Gastrocnemius medialis (tissue), 4 donors: ENCODE measurements at regions not wholly inside any gene's neighbourhood (a gene's known extent, or its start where the extent isn't known, plus 50 kb on each side); places are given as distances from the start of the nearest gene placed in this dataset.

ENCODE experiments used
- ATAC-seq, 2 donors: fragments of 150-250 bp; one replicate each; pipeline ENCODE4 v1.9.1; 2016
- DNase-seq, 2 donors: peaks; one replicate each; pipeline ENCODE4 v3.0.0-alpha.2; 2019
- H3K27ac ChIP-seq, 4 donors: fragments of 200-600 bp; sonication (generic); 1 replicate in 1 of 4; 2 replicates in 3 of 4; pipeline ENCODE4 v1.5.1; 2016 to 2018; ENCODE audit warnings: mild to moderate bottlenecking in 2 of 4, moderate library complexity in 1 of 4
- H3K27me3 ChIP-seq, 3 donors: fragments of 200-600 bp; sonication (generic) in 2 of 3; 1 replicate in 1 of 3; 2 replicates in 2 of 3; pipeline versions ENCODE4 v1.5.1 to v1.6.0; 2016 to 2019; ENCODE audit warnings: mild to moderate bottlenecking in 1 of 3, moderate library complexity in 1 of 3
- H3K36me3 ChIP-seq, 2 donors: fragments of 200-600 bp; sonication (generic) in 1 of 2; one replicate each; pipeline ENCODE4 v1.5.1; 2017 to 2018
- H3K4me1 ChIP-seq, 2 donors: fragments of 200-600 bp; sonication (generic) in 1 of 2; one replicate each; pipeline ENCODE4 v1.5.1; 2016 to 2017; ENCODE audit warnings: mild to moderate bottlenecking in 2 of 2
- H3K4me3 ChIP-seq, 4 donors: fragments of 200-600 bp; sonication (generic) in 3 of 4; 1 replicate in 1 of 4; 2 replicates in 3 of 4; pipeline ENCODE4 v1.5.1; 2016 to 2019; ENCODE audit warnings: mild to moderate bottlenecking in 2 of 4
- H3K9me3 ChIP-seq, 3 donors: fragments of 200-600 bp; sonication (generic) in 2 of 3; 1 replicate in 1 of 3; 2 replicates in 2 of 3; pipeline ENCODE4 v1.5.1; 2016 to 2019
- POLR2A ChIP-seq, 2 donors: fragments of 450-650 bp; IDR thresholded peaks; one replicate each; pipeline ENCODE4 v1.6.1; 2017; ENCODE audit warnings: antibody characterized with exemption in 2 of 2, mild to moderate bottlenecking in 2 of 2, moderate library complexity in 2 of 2
- in situ Hi-C, 4 donors: fragments of 200-750 bp; cut with MboI; loops; one replicate each; pipeline versions ENCODE4 v1.15.0 to v1.8.0; 2017; ENCODE audit warnings: low sequenced_read_pairs in 4 of 4
- intact Hi-C: fragments of 100-400 bp; cut with DNase I; formaldehyde crosslinking; loops from one replicate; pipeline ENCODE4 v1.15.1; 2023; ENCODE audit warnings: low total_unique reads
- TF ChIP-seq, protein P1 (sequence below), 5 experiments: fragments of 450-650 bp in 3 of 5; fragments of 200-600 bp in 2 of 5; sonication (generic) in 2 of 5; IDR thresholded peaks in 4 of 5; conservative IDR thresholded peaks in 1 of 5; 1 replicate in 4 of 5; 2 replicates in 1 of 5; pipeline ENCODE4 v1.5.1; 2016 to 2019; ENCODE audit warnings: antibody characterized with exemption in 5 of 5, mild to moderate bottlenecking in 3 of 5, moderate library complexity in 3 of 5

GRCh38 chr3:4042070-4042469 is 242.8 kb downstream of the LRRN1 start:
- Histone ChIP-seq H3K4me1 (no peaks in the 10 kb centered on the region), H3K36me3 (no peaks in the 10 kb centered on the region), H3K27ac (no peak overlapping the region), H3K4me3 (no peak overlapping the region), H3K27me3 (no peaks in the 10 kb centered on the region), H3K9me3 (no peaks in the 10 kb centered on the region)
- DNase-seq (no peak), ATAC-seq (no peak)
- TF ChIP-seq, protein P1, sequence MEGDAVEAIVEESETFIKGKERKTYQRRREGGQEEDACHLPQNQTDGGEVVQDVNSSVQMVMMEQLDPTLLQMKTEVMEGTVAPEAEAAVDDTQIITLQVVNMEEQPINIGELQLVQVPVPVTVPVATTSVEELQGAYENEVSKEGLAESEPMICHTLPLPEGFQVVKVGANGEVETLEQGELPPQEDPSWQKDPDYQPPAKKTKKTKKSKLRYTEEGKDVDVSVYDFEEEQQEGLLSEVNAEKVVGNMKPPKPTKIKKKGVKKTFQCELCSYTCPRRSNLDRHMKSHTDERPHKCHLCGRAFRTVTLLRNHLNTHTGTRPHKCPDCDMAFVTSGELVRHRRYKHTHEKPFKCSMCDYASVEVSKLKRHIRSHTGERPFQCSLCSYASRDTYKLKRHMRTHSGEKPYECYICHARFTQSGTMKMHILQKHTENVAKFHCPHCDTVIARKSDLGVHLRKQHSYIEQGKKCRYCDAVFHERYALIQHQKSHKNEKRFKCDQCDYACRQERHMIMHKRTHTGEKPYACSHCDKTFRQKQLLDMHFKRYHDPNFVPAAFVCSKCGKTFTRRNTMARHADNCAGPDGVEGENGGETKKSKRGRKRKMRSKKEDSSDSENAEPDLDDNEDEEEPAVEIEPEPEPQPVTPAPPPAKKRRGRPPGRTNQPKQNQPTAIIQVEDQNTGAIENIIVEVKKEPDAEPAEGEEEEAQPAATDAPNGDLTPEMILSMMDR (IDR thresholded peaks at IDR 0.05 in 4 of 5, conservative IDR thresholded peaks at IDR 0.05 in 1 of 5): no peak
- no peak for TF ChIP-seq POLR2A (IDR thresholded peaks at IDR 0.05)
- intact Hi-C loops (no loop called here), in situ Hi-C loops (no loop called here)

DNA sequence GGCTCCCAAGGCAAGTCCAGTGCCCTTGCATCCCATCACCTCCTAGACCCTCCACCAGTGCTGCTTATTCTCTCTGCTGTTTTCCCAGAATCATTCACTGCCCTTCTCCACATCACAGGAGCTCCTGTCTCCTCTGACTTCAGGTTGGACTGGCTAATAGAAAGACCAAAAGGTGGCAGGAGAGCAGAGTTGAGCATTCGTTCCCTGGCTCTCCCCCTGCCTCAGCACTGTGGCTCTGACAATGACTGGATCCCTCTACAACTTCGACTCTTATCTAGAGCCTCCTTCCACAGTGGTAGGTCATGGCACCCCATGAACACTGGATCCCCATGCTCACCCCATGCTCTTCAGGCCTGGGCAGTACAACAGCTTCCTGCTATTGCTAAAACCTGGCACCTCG is 243.6 kb downstream of the LRRN1 start:
- ATAC-seq: no peak

GRCh38 chr3:4043867-4044575 is 244.8 kb downstream of the LRRN1 start:
- TF ChIP-seq, protein P1 (IDR thresholded peaks at IDR 0.05 in 4 of 5, conservative IDR thresholded peaks at IDR 0.05 in 1 of 5): no peak
- TF ChIP-seq POLR2A (IDR thresholded peaks at IDR 0.05): no peak
- Histone ChIP-seq H3K27ac (no peak overlapping the region), H3K4me1 (no peaks in the 10 kb centered on the region), H3K36me3 (no peaks in the 10 kb centered on the region), H3K27me3 (no peaks in the 10 kb centered on the region), H3K9me3 (no peaks in the 10 kb centered on the region), H3K4me3 (no peak overlapping the region)
- intact Hi-C loops: no loop called here
- ATAC-seq: no peak
- in situ Hi-C loops: no loop called here
- no peak for DNase-seq

More for the DNA sequence above, 243.6 kb downstream of the LRRN1 start:
- in situ Hi-C loops (no loop called here), intact Hi-C loops (no loop called here)
- Histone ChIP-seq H3K4me3 (no peak overlapping the region), H3K27me3 (no peaks in the 10 kb centered on the region), H3K4me1 (no peaks in the 10 kb centered on the region), H3K36me3 (no peaks in the 10 kb centered on the region), H3K27ac (no peak overlapping the region), H3K9me3 (no peaks in the 10 kb centered on the region)
- no peak for DNase-seq
- TF ChIP-seq POLR2A (IDR thresholded peaks at IDR 0.05): no peak
- TF ChIP-seq, protein P1 (IDR thresholded peaks at IDR 0.05 in 4 of 5, conservative IDR thresholded peaks at IDR 0.05 in 1 of 5): no peak

- in situ Hi-C loops (no loop called here), intact Hi-C loops (no loop called here)
- Histone ChIP-seq H3K27ac (no peak overlapping the region), H3K27me3 (no peaks in the 10 kb centered on the region), H3K36me3 (no peaks in the 10 kb centered on the region), H3K4me1 (no peaks in the 10 kb centered on the region), H3K4me3 (no peak overlapping the region), H3K9me3 (no peaks in the 10 kb centered on the region)
- ATAC-seq (no peak), DNase-seq (no peak)
- TF ChIP-seq, protein P1 (IDR thresholded peaks at IDR 0.05 in 4 of 5, conservative IDR thresholded peaks at IDR 0.05 in 1 of 5): no peak
- no peak for TF ChIP-seq POLR2A (IDR thresholded peaks at IDR 0.05)
These were observed 245.4 kb downstream of the LRRN1 start for GRCh38 chr3:4044619-4045018.

DNA sequence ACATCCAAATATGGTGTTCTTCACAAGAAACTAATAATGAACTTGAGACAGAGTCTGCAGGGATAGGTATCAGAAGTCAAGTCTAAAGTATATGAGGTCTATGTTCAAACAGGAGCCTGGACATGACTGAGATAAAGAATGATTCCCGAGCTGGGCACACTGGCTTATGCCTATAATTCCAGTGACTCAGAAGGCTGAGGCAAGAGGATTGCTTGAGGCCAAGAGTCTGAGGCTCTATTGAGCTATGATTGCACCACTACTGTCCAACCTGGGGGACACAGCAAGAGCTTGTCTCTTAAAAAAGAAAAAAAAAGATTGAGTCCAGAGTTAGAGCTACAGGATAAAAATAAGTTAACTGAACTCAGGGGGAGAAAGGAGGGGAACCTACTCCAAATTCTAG is 246.5 kb downstream of the LRRN1 start:
- intact Hi-C loops (no loop called here), in situ Hi-C loops (no loop called here)
- no peak for DNase-seq
- TF ChIP-seq, protein P1 (IDR thresholded peaks at IDR 0.05 in 4 of 5, conservative IDR thresholded peaks at IDR 0.05 in 1 of 5): no peak
- no peak for TF ChIP-seq POLR2A (IDR thresholded peaks at IDR 0.05)
- ATAC-seq: no peak
- no peaks in the 10 kb centered on the region for H3K4me1 ChIP-seq
- no peaks in the 10 kb centered on the region for H3K27me3 ChIP-seq
- no peaks in the 10 kb centered on the region for H3K9me3 ChIP-seq
- no peaks in the 10 kb centered on the region for H3K36me3 ChIP-seq
- no peak overlapping the region for H3K4me3 ChIP-seq
- H3K27ac ChIP-seq: no peak overlapping the region
